Fibroblast of pulmonary artery (primary cell): ENCODE measurements at regions not wholly inside any gene's neighbourhood (a gene's known extent, or its start where the extent isn't known, plus 50 kb on each side); places are given as distances from the start of the nearest gene placed in this dataset.

Source experiments
- DNase-seq: peaks from one replicate; pipeline ENCODE4 v3.0.0-alpha.2; 2010; ENCODE audit warnings: low read depth
- H3K4me3 ChIP-seq: replicated peaks from 2 replicates; pipeline ENCODE4 v1.5.1; 2011; ENCODE audit warnings: low read depth, mild to moderate bottlenecking, control low read depth, low read length, moderate library complexity
- CTCF ChIP-seq: IDR thresholded peaks from 2 replicates; pipeline ENCODE4 v1.5.1; 2011; ENCODE audit warnings: mild to moderate bottlenecking, control low read depth, low read length, inconsistent platforms; ENCODE audit errors: missing control alignments

DNA sequence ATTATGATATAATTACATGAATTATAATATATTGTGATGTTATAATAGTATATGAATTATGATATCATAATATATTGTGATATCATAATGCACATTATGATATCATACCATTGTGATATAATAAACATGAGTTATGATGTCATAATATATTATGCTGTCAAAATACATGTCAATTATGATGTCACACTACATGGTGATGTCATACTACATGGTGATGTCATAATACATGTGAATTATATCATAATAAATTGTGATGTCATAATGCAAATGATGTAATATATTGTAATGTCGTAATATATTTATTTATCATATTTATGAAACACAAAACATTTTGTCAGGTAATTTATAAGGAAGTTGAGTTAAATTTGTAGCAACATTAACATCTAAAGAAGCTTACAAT lies 1950.1 kb downstream of the TP53TG3F start:
- TF ChIP-seq CTCF = no peak
- peak; percentile 0 for DNase-seq
- no peak overlapping the region for H3K4me3 ChIP-seq

- no peak for DNase-seq
- no peak for TF ChIP-seq CTCF
- H3K4me3 ChIP-seq = no peak overlapping the region
These were observed 1951.0 kb downstream of the TP53TG3F start for GRCh38 chr16:35410438-35410837.

- TF ChIP-seq CTCF = no peak
- DNase-seq = no peak
- H3K4me3 ChIP-seq = no peak overlapping the region
These were observed 1951.7 kb downstream of the TP53TG3F start for GRCh38 chr16:35411156-35411555.

- H3K4me3 ChIP-seq = no peak overlapping the region
- no peak for TF ChIP-seq CTCF
- no peak for DNase-seq
These were observed 1954.7 kb downstream of the TP53TG3F start for GRCh38 chr16:35414139-35414538.

DNA sequence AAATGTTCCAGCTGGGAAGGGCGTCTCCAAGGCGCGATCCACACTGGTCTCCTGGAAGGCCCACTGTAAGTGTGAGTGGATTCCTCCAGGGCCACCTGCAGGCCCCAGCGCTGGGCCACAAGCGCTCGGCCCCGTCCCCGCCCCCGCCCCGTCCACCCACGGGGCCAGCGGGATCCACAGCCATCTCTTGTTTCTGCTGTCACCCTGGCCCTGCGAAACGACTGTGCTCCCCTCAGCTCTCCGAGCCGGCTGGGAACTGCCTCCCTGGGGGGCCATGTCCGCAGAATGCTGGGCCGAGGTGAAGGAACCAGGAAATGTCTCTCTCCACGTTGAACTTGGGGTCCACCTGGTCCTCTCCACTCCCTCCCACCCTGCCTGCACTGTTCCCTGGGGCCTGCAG lies 1955.2 kb downstream of the TP53TG3F start:
- TF ChIP-seq CTCF = no peak
- H3K4me3 ChIP-seq = no peak overlapping the region

GRCh38 chr16:35425270-35425669 lies 1965.9 kb downstream of the TP53TG3F start:
- no peak for DNase-seq
- no peak for TF ChIP-seq CTCF
- H3K4me3 ChIP-seq = no peak overlapping the region

More for the DNA sequence above, 1955.2 kb downstream of the TP53TG3F start:
- DNase-seq = no peak

DNA sequence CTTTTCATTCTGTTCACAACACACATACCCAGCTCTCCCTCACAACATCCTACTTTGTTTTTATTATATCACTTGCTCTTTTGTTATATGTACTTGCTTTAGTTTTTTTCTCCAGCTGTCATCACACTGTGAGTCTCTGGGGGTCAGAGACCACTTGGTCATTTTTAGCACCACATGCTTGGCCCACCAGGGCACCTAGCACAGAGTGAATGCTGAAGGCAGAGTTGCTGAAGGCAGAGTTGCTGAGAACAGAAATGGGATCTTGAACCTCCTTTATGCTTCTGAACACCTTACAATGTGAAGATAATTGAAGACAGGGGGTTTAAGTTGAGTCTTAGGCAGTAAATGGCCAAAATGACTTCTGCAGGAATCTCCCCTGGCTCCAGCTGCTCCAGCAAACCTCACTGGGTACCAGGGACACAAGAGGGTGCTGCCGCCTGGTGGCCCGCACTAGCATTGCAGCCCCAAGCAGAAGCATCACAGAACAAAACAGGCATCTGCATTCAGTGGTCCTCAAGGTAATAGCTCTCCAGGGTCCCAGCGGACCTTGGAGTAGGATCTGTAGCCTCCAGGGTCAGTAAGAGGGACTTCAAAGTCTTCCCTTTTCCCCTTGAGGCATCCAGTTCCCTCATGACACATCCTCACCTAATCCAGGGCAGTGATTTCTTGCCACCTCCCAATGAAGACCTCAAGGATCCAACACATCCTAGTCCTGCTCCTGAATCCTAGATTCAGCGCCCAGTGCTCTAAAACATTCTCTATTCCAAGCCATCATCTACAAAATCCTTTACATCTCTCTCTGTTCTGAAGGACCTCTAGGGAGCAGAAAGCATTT lies 1972.6 kb downstream of the TP53TG3F start:
- DNase-seq = no peak
- H3K4me3 ChIP-seq = no peak overlapping the region
- TF ChIP-seq CTCF = peak; percentile 40
